GM21723 (cell line): ENCODE measurements at regions not wholly inside any gene's neighbourhood (a gene's known extent, or its start where the extent isn't known, plus 50 kb on each side); places are given as distances from the start of the nearest gene placed in this dataset.

Source experiments
- ATAC-seq: cut with Tn5 transposase; IDR thresholded peaks from one replicate; pipeline ENCODE4 v1.9.1; 2021; ENCODE audit warnings: mild to moderate bottlenecking, moderate library complexity; ENCODE audit not compliant: unreplicated experiment

DNA sequence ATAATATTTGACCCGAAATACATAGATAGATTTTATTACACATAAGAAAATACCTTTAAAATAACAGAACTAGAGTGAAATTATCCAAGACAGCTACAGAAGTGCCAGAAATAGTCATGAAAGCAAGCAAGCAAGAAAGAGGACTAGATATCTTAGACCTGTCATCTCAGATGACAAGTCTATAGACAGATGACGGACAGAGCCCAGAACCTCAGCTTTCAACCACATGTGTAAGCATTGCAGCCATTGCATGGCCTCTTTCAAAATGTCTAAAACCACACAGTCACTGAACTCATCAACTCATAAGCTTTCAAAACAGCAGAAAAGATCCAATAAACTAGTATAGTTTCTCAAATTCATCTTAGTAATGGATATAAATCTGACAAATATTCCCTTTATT, 59.8 kb upstream of the FHIT start:
- no peak for ATAC-seq

- no peak for ATAC-seq
These were observed 64.6 kb upstream of the FHIT start for GRCh38 chr3:61315871-61316270.

DNA sequence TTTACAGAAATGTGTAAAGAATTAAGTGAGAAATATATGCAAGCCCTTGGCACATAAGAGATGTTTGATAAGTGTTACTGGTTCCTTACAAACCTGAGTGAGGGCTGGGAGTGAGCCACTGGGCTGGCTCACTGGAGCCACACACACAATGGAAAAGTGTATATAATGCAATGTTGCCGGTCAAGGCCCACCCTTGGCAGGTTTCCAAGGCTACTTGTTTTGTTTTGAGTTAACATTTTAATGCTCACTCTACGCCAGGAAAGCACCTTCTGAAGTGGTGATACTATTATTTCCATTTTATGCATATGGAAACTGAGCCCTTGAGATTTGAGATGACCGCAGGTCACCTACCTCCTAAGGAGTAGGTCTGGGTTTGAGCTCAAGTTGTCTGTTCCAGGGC, 71.8 kb upstream of the FHIT start:
- no peak for ATAC-seq

GRCh38 chr3:61331929-61332552, 80.8 kb upstream of the FHIT start:
- ATAC-seq, result no peak

- no peak for ATAC-seq
These were observed 82.1 kb upstream of the FHIT start for GRCh38 chr3:61333192-61333961.

DNA sequence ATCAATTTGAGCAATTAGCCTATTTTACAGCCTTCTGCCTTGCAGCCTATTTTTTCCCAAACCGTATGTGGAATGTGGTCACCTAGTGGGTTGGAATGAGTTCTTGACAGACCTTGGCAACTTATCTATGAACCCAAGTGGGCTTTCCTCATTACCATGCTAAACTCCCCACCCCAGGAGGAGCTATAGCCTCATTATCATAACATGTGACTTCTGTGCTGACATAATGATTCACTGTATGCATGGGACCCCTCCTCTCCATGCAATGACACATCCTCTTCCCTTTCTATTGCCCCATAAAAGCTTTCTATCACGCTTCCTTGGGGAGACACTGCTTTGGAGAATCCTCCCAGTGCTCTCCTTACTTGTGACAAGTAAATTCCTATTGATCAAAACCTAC, 83.5 kb upstream of the FHIT start:
- ATAC-seq, result no peak

GRCh38 chr3:61340931-61341461, 89.7 kb upstream of the FHIT start:
- ATAC-seq, result no peak

- no peak for ATAC-seq
These were observed 92.3 kb upstream of the FHIT start for GRCh38 chr3:61343543-61343942.

DNA sequence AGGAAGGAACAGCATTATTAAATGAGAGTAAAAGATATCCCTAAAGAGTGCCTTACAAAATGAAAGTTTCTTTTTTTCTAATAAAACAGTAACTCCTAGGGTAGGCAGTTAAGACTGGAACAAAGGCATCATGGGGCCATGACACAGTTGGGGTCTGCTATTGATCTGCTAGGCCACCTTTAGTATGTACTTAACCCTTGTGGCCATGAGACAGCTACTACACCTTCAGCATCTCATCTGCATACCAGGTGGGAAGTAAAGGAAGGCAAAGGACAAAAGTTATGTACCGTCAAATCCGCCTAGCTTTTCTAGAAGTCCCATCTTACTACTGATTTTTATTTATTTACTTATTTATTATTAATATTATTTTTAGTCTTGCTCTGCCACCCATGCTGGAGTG, 93.8 kb upstream of the FHIT start:
- no peak for ATAC-seq

GRCh38 chr3:61347981-61348380, 96.7 kb upstream of the FHIT start:
- no peak for ATAC-seq

DNA sequence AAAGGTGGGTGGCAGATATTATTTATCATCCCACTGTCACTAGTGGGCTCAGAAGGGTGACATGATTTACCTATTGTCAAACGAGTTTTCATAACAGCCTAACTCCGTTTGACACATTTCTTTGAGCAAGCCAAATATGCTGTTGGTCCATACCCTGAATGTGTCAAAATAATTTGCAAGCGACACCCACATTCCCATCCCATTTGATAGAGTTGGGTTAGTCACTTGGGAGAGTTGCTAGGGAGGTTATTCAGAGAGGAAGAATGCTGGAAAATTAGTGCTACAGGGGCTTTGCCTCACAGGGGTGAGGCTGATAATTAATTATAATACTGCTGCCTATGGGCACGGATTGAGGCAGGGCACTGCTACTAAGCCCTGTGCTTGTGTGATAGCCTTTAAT, 98.5 kb upstream of the FHIT start:
- no peak for ATAC-seq

DNA sequence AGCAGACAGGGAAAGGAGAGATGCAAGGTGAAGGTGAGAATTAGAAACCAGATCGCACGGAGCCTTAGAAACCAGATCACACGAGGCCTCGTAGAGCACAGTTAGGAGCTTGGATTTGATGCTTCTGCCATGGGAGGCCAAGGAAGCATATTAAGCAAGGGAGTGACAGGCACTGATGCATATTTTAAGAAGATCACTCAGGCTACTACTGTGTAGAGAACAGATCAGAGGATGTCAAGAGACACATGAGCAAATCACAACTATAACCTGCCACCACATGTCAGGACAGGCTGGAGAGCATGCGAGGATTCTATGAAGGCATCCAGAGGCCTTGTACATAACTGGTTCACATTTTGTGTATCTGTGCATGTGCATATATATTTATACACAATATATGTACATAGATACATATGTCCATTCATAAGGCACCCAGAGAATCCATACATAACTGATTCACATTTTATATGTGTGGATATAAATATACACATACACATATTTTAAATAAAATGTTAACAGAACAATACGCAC, 99.6 kb upstream of the FHIT start:
- ATAC-seq, result no peak

DNA sequence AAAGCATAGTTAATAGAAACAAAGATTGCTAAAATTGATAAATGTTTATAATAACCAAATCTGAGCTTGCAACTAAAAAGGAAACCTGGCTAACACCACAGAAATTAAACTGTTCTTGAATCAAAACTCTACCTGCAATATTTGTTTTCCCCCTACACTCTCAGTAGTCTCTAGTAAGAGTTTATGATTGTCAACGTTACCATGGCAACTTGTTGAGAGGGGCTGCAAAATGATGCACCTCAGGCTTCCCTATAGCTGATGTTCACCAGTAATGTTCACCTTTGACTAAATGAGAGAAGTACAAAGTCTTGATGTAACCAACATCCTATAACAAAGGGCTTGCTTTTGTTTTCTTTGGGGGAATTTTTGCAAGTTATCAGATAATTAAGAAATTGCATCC, 101.1 kb upstream of the FHIT start:
- ATAC-seq, result no peak

DNA sequence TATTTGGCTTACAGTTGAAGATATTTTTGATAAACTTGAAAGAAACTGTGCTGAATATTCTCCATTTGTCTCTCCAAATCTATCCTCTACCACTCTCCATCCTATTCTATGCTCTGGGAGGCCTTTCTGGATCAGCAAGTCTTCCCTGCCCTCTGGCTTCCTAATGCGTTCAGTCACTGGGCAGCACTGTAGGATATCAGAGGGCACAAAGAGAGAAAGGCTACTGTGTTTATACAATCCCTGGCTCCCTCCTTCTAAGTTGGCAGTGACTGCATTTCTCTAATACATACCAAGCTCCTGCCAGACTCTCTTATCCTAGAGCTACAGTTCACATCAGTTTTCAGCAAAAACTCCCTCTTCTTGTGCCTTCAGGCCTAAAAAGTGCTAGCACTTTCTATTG, 102.1 kb upstream of the FHIT start:
- ATAC-seq, result no peak

DNA sequence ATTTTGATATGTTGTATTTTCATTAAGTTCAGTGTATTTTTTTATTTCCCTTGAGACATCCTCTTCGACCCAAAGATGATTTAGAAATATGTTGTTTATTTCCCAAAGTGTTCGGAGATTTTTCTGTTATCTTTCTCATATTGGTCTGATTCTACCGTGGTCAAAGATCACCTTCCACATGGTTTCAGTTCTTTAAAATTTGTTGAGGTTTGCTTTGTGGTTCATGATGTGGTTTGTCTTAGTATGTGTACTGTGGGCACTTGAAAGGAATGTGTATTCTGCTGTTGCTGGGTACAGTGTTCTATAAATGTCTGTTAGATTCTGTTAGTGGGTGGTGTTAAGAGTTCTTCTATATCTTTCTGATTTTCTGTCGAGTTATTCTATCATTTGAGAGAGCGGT, 103.4 kb upstream of the FHIT start:
- no peak for ATAC-seq

GRCh38 chr3:61356685-61357084, 105.4 kb upstream of the FHIT start:
- no peak for ATAC-seq

- ATAC-seq, result peak; percentile 1
These were observed 106.7 kb upstream of the FHIT start for GRCh38 chr3:61357902-61358301.

DNA sequence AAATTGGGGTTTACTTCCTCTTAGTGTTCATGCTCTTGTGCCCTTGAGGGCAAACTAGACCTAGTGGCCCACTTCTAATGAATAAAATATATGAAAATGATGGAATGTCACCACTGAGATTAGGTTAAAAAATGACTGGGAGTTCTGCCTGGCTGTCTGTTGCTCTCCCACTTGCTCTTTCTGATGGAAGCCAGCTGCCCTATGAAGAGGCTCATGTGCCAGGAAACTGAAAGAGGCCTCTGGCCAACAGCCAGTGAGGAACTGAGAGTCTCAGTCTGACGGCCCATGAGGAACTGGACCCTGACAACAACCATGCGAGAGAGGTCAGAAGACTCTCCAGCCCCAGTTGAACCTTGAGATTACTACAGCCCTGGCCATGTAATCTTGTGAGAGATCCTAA, 107.1 kb upstream of the FHIT start:
- peak; percentile 100 for ATAC-seq

DNA sequence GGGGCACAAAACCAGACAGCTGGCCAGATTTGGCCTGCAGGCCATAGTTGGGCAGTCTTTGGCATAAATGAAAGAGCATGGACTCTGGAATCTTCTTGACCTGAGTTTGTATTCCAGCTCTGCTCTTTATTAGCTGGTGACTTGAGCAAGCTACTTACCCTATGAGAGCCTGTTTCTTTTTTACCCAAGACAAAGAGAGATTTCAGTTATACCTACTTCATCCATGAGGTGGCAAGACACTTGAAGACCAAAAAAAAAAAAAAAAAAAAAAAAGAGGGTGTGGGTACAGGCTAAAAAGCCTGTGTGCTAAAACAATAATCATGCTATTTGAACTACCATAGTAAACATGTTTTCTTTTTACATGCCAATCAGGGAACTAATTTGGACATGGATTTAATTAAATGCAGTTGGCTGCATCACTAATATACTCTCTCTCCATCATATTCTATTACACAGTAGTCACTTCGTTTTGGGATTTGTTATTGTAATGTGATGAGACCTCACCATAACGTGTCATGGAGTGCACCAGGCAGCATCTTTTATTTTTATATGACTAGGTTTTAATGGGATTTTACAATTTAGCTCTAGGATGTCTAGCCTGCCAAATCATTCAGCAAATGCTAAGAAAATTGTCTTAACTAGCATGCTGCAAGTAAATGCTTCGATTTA, 109.2 kb upstream of the FHIT start:
- no peak for ATAC-seq

DNA sequence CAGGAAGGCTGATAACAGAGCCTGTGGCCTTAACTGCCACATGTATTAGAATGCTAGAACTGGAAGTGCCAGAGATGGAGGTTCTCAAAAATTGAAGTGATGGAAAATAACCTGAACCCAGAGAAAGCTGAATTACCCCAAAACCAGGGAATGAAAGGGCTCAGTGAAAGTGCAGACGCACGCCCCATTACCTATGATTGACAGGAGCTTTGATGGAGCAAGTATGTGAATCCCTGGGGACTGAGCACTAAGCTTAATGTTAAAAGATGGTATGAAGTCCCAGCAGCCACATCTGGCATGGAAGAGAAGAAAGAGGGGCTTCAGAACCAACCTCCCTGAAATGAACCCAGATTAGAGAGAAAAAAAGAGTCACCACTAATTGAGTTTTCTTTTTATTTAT, 118.4 kb upstream of the FHIT start:
- ATAC-seq, result no peak

GRCh38 chr3:61371123-61371522, 119.9 kb upstream of the FHIT start:
- ATAC-seq, result peak; percentile 78

DNA sequence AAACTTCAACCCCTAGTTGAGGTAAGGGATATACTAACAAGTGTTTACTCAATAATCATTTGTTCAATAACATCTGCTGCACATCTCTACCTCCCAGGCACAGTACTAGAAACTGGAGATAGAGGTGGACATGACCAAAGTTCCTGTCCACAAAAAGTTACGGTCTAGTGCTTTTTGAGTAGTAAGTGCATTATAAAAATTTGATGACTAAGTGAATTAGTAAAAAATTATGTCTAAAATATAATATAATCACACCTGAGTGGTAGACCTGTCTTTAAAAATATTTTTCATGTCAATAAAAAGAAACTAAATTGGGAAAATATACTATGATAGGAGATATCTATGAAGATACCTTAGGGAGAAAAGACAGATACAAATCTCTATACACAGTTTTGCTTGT, 121.5 kb upstream of the FHIT start:
- ATAC-seq, result no peak
